HG03460 (cell line): ENCODE measurements at regions not wholly inside any gene's neighbourhood (a gene's known extent, or its start where the extent isn't known, plus 50 kb on each side); places are given as distances from the start of the nearest gene placed in this dataset.
A peak's percentile ranks its signal among the peaks of the same experiment; 100 is the strongest.

Experiments used
- ATAC-seq: cut with Tn5 transposase; IDR thresholded peaks from one replicate; pipeline ENCODE4 v1.9.1; 2021; ENCODE audit not compliant: unreplicated experiment

DNA sequence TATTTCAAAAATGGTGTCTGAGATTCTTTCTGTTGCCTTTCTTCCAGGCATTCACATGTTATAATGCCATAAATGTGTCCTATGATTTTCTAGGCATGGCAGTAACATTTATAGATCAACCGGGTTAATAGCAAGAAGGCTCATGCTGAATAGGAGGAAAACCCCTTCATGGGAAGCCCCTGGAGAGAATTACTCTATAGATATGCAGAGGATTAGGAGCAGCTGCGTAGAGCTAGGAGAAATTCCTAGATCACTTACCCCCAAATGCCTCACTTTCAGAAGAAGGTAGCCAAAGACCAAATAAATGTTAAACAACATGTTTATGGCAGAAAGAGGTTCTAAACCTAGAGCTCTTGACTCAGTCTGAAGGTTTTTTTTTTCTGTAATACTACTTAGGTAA is 153.4 kb upstream of the CTNNA2 start:
- no peak for ATAC-seq

DNA sequence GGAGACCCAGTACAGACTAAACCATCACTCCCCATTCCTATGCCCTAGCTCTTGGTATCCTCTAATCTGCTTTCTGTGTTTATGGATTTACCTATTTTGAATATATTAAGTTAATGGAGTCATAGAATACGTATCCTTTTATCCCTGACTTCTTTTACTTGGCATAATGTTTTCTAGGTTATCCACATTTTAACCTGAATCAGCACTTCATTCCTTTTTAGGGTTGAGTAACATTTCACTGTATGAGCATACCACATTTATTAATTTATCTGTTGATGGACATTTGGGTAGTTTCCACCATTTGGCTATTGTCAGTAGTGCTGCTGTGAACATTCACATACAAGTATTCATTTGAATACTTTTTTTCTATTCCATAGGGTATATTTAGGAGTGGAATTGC is 157.3 kb upstream of the CTNNA2 start:
- no peak for ATAC-seq

DNA sequence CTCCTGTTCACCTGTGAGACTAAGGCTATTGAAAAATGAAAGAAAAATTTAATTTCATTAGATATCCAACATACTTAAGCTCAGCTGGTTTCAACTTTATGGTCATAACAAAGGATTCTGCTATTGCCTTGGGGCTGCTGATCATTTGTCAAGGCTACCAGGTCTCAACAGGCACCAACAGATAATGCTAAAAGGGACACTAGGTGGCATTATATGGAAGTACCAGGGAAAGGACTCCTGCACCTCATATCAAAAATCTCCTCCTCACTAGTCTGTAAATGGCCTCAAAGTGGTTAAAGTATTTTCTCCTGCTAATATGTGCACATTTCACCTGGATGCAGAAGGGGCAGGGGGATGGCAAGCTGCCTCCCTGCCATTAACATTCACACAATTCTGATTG is 167.9 kb upstream of the REG3A start:
- no peak for ATAC-seq

DNA sequence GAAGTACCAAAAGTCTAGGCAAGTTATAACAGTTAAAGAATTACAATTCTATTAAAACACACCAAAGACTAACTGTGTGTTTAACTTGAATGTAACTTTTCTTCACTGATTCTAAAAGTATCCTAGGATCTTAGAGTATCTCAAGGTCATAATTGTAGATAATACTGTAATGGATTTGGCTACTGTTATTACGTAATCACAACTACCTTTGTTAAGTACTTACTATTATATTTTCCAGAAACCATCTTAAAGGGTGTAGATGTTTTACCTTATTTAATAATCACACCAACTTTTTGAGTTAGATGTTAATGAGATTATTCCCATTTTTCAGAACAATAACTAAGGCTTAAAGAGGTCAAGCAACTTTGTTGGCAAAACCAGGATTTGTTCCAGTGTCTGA is 161.3 kb upstream of the REG3A start:
- no peak for ATAC-seq

DNA sequence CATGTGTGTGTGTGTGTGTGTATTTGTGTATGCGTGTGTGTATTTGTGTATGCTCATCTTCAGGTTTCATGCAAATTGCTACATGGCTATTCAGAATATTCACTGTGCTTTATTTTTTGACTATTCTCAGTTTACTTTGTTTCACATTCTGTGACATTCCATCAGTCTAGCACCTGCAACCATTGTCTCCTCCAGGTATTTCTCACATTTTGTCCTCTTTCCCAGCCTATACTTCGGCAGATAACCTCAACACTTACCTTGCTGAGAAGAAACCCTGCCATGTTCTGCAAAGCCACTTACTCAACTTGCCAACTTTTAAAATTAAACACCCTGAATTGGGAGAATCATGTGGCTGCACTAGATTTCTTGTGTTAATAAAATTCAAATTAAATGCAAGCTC is 135.4 kb upstream of the REG3A start:
- ATAC-seq: no peak

DNA sequence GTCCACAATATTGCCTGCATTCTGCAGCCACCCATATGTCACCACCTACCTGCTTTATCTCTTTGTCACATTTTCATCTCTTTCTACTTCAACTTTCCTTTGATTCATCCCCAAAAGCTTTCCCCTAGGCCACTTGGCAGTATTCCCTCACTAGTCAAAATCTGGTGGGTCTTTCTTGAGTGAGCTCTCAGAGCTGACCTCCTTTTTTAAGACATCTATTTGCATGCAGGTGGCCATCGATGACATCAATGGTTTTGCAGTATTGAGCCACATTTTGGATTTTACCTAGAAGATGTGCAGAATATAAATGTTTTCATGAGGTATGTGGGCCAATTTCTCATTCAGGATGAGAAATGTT is 133.4 kb upstream of the REG3A start:
- no peak for ATAC-seq

DNA sequence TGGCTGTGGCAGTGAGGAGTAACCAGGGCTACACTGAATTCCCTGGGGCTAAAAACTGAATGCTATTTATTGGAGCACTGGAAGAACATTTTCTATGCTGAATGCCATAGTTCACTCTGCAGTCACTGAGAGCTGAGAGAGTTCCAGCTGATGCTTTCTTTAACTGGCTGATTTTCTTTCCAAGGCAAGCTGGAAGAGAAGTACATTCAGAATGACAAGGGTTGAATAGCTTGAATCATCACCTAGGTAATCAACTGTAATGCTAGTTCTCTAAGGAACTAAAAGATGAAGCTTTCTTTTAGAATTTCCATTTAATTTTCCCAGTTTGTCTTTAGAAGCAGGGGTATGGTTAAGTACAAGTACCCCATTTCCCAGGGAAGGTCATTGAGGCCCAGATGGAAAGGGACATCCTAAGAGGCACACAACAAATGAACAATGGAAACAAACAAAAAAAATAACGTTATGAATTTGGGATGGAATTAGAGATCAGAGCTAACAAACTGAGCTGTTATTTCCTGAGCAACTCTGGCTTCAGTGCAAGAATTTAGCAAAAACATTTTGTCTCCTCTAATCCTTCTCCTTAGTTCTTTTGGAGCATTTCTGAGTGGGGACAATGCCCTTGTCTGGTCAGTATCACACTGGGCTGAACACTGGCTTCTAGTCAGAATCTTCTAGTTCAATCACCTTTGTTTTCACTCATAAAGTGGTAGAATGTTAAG is 132.8 kb upstream of the REG3A start:
- no peak for ATAC-seq

DNA sequence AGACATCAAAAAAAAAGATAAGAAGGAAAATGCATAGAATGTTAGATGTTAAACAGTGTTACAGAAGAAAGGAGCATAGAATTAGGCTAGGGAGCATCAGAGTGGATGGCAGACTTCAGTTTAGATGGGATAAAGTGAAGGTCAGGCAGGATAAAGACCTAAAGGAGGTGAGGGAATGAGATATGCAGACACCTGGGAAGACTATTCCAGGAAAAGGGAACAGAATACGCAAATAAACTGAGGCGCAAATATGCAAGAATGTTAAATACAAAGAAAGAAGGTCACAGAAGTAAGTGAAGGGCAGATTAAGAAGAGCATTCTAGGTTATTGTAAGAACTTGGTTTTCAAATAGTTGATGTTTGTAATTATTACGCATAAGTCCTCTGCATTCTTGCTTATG is 116.3 kb upstream of the REG3A start:
- no peak for ATAC-seq

DNA sequence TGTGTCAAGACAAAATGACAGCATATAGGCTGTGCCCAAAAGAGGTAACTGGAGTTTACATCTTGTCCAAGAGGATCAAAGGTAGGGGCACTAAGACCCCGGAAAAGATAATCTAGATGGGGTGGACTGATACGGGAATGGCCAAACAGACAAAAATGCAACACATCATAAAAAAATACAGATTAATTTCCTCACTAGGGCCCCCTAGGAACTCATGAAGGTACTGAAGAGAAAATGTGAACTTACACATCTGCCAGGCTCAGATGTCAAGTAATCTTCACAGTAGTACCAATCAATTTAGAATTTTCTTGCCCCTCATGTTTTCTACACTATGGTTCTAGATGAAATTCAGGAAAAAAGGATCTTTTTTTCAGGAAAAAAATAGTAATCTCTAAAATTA is 115.6 kb upstream of the REG3A start:
- ATAC-seq: no peak

DNA sequence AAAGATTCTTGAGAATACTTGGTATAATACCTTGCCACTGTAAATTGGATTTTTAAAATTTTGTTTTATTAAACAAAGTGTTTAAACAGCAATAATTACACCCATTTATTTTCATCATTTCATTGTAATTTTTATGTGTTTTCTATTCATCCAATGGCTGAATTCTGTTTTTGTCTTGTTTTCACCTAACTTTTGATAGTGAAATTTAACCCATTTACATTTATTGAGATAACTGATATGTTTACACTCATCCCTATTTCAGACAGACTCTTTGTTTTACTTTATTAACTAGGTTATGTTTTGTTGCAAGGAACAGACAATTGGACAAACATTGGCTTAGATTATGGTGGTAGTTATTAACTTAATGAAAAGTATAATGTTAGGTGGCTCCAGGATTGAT is 113.1 kb upstream of the REG3A start:
- ATAC-seq: no peak

DNA sequence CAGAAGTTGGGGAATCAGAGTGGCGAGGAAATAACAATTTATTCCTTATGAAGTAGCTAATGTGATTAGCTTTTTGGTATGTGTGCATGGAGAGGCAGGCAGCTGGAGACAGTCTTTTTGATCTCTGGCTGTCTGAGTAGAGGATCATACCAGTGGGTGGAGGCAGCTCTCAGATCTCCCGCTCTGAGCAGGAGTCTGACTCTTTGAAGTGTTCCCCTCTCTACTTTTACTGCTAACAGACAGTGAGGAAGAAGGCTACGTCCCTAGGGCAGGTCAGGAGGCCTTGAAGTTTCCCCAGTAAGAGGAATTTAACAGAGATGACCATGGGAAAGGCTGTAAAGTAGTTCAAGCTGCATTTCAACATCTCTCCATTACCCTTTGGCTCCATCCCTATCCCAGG is 111.9 kb upstream of the REG3A start:
- ATAC-seq: no peak

DNA sequence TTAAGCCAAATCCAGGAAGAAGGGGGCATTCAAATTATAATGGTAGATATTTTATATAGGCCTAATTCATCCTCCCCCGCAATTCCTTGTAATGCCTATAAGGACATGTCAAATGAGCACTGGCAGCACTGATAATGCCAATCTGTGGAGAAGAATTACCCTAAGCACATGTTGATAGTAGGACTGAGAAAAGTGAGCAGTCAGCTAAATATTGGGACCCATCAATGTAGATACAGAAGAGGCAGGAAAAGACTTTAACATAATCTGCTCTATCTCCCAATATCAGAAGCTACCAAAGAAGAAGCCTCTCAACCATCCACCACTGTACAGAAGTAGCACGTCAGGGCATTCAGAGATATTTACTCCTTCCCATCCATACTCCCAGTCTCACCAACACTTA is 101.3 kb upstream of the REG3A start:
- no peak for ATAC-seq

DNA sequence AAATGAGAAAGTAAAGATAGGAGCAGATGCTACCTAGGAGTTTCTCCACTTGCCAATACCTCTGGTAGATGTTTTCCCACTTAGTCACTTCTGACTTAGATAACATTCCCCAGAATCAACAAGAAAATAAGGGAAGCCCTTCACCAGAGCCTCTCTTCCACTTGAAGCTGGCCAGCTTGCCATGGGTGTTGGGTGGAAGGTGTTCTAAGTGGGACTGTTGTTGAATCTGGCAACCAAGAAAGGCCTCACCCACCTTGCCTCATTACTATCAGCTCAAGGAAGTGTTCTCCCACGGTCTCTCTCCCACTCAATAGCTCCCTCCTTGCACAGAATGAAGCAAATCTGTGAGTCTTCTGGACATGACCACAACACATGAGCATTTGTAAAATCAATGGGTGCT is 100.4 kb upstream of the REG3A start:
- ATAC-seq: no peak

DNA sequence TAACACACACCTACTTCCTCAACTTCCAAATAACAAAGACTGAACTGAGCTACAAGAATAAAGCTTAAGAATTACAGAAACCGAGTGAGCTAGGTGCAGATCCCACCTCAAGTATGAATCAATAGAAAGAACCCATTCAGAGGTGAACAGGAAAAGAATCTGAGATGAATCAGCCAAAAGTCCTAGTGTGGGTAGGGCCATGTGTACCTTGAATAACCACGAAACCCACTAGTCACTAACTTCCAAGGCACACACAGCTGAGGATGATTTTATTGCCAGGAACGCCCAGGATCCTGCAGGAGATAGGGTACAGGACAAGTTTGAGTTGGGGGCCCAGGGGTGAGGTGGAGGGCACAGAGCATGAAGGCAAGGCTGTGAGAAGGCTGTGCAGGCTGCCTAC is 99.7 kb upstream of the REG3A start:
- ATAC-seq: no peak

DNA sequence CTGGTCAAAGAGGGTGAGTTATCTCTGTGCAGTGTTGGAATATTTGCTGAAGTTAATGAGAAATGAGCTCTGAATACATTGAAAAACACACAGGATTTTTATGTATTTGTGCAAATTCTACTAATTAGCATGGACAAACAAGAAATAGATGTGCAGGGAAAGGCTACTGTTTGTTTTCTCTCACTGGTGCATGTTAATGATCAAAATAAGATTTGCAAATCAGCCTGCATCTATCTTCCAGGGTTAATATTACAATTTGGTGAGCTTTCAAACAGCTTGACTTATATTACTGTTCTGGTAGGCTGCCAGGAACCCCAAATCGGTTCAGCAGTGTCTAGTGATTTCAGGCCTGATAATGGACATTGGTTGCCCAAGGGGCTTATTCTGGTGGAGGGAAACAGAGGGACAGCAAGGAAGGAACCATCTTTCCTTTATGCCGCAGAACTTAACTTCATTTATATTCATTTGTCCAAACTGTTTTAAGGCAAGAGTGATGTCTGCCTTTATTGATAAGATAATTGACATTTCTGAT is 93.8 kb upstream of the REG3A start:
- no peak for ATAC-seq

DNA sequence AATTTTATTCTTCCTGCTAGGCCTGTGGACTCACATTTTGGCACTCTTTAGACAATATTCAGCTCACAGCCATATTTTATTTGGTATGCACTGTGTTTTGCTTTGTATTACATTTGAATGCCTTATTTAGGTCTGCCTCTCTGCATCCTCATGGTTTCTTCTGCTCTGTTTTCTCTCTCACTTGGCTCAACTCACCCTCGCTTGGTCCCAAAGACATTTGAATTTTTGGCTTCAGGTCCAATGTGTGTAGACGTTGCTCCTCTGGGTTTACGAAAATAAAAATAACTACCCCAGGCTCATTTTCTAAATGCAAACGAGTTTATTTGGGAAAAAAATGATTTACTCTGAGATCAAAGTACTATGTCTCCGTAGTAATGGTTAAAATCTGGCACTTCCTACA is 91.1 kb upstream of the REG3A start:
- no peak for ATAC-seq

DNA sequence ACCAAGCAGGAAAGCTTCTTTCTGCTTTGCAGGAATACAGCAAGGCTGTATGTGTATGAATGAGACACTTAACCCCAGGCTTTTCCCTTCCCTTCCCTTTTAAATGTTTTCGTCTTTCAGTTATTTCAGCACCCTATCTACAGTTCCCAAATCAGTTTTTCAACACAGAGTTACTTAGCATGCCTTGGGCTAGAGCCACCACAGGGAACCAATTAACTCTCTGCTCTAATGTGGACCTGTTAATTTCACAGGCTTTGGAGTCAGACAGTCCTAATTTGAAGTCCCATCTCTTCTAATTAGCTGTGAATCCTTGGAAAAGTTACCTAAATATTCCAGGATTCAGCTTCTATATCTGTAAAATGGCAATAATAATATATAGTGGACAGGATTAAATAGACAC is 89.2 kb upstream of the REG3A start:
- no peak for ATAC-seq

DNA sequence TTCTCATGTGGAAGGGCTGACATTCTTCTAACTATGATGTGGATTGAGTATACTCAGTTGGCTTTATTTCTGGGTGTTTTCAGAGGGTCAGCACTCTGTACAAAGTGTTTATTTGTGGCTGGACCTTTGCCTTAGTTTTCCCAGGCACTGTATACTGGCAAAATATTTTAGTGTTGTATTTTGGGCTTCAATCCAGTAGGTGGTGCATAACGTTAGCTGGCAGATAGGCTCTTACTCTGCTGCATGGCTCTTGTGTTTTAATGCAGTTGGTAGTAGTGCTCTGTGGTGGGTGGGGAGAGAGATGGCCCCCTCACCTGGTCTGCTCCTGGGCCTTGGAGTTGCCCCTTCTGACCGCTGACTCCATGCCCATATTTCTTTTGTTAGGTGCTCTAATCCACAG is 75.6 kb upstream of the REG3A start:
- ATAC-seq: no peak

DNA sequence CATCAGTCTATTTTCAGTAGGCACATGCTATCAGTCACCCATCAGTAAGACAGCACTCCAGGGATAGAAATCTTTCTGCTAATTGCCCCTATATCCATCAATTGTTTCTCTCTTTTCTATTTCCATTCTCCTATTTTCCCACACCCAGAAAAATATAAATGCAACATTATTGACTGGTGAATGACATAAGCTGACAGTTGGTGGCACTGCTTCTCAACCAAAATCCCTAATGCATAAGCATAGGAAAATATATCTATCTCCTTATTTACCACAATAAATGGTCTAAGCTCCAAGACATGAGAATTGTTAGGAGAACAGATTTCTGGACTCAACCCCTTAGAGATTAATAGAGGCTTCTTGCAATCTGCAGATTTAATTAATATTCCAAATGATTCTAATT is 64.0 kb upstream of the REG3A start:
- no peak for ATAC-seq

DNA sequence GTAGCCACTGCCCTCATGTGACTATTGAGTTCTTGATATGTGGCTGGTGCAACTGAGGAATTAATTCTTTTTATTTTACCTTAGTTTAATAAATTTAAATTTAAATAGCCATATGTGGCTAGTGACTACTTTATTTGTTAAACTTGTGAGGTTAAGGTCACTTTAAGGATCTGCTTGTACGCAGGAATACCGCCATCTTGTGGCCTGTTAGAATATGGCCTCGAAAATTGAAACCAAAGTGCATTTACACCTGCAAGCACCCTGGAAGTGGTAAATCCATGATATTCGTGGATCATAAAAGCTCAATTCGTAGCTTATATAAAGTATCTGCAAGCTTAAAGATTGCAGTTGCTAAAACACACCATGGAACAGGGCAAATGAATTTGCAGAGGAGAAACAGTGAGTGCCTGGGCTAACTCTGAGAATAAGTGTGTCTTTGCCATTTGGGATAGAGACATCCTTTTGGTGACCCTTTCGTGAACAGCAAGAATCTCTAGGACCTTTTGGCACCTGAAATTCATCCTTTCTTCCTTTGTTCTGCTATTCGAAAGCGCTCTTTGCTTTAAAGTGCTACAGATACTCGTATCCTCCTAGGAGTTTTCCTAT is 59.9 kb upstream of the REG3A start:
- ATAC-seq: peak; percentile 70

DNA sequence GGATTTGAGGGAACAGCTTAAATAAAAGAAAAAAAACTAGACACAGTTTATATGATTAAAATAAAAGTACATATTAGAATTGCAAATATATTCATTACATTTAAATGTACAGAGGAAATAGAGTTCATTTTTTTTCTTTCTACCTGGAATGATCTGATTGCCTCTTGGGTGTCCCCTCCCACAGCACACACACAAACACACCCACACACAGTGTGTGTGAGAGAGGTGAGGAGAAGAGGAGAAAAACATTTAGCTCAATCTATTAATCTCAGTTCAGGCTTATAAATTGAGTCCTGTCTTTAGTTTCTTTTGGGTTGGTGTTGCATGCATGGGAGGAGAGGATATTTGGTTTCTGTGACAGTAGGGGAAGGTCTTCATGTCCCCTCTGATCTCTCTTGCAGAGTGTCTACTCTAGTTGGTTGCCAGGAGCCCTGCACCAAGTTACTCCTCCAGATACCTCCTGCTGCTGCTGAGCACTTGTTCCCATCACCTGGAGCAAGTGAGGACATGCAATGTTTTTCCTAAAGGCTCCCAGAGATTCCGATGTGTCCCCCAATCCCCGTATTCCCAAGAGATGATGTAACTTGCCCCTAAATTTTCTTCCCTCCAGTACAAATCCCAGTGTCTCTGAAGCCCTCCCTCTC is 50.8 kb upstream of the REG3A start:
- ATAC-seq: no peak
